DMS53 treated with DMSO at 0.1 percent for 48 hours (cell line): ENCODE measurements at regions not wholly inside any gene's neighbourhood (a gene's known extent, or its start where the extent isn't known, plus 50 kb on each side); places are given as distances from the start of the nearest gene placed in this dataset.
"Not testable (repeated sequence)": the region's sequence is repeated elsewhere in the genome, so short reads cannot be mapped to it uniquely, and the experiment has no call there.

Source experiments
- DNase-seq: peaks from one replicate; lab custom pipeline; 2025; ENCODE audit not compliant: unreplicated experiment; lab: John Stamatoyannopoulos, UW

GRCh38 chr2:142668420-142668819, 209.0 kb upstream of the KYNU start:
- no peak for DNase-seq

GRCh38 chr2:142665241-142665640, 212.2 kb upstream of the KYNU start:
- no peak for DNase-seq

- no peak for DNase-seq
These were observed 226.9 kb upstream of the KYNU start for GRCh38 chr2:142650601-142651000.

GRCh38 chr2:142649581-142649980, 227.9 kb upstream of the KYNU start:
- DNase-seq: no peak

- no peak for DNase-seq
These were observed 234.8 kb upstream of the KYNU start for GRCh38 chr2:142642650-142643049.

GRCh38 chr2:142629193-142629592, 248.3 kb upstream of the KYNU start:
- no peak for DNase-seq

GRCh38 chr2:142621287-142621686, 256.2 kb upstream of the KYNU start:
- no peak for DNase-seq

GRCh38 chr2:142617461-142617860, 260.0 kb upstream of the KYNU start:
- DNase-seq: no peak

GRCh38 chr2:142615876-142616275, 261.6 kb upstream of the KYNU start:
- no peak for DNase-seq

- not testable (repeated sequence) for DNase-seq
These were observed 264.3 kb upstream of the KYNU start for GRCh38 chr2:142613193-142613592.

GRCh38 chr2:142605421-142605820, 272.0 kb upstream of the KYNU start:
- no peak for DNase-seq

- no peak for DNase-seq
These were observed 273.7 kb upstream of the KYNU start for GRCh38 chr2:142603759-142604158.

GRCh38 chr2:142602418-142602989, 275.0 kb upstream of the KYNU start:
- peak; percentile 2 for DNase-seq

GRCh38 chr2:142601794-142602193, 275.7 kb upstream of the KYNU start:
- DNase-seq: no peak

- DNase-seq: peak; percentile 0
These were observed 278.0 kb upstream of the KYNU start for GRCh38 chr2:142599504-142599903.

- DNase-seq: no peak
These were observed 278.6 kb upstream of the KYNU start for GRCh38 chr2:142598846-142599245.

- no peak for DNase-seq
These were observed 281.0 kb upstream of the KYNU start for GRCh38 chr2:142596334-142597088.

- DNase-seq: no peak
These were observed 282.5 kb upstream of the KYNU start for GRCh38 chr2:142594935-142595334.

- DNase-seq: no peak
These were observed 285.3 kb upstream of the KYNU start for GRCh38 chr2:142592171-142592570.

GRCh38 chr2:142591420-142591819, 286.0 kb upstream of the KYNU start:
- no peak for DNase-seq

- no peak for DNase-seq
These were observed 289.2 kb upstream of the KYNU start for GRCh38 chr2:142588269-142588668.

GRCh38 chr2:142586693-142587580, 290.5 kb upstream of the KYNU start:
- DNase-seq: no peak
